HepG2 (cell line): ENCODE measurements at regions not wholly inside any gene's neighbourhood (a gene's known extent, or its start where the extent isn't known, plus 50 kb on each side); places are given as distances from the start of the nearest gene placed in this dataset.

Experiments
- ATAC-seq: fragments of 200-7000 bp; cut with Tn5 transposase; 3 replicates; pipeline ENCODE4 v1.9.1; 2020; ENCODE audit warnings: mild to moderate bottlenecking, moderate library complexity
- BruUV-seq: library from RNA; stranded (reverse); fragments of 400-500 nt; replicated peaks from 2 replicates; lab custom pipeline; 2021; lab: Mats Ljungman, UMichigan
- CTCF ChIA-PET: fragments of 300-600 bp; formaldehyde crosslinking; extraction: SDS; loops from one replicate; lab custom pipeline; 2021; ENCODE audit warnings: low total read pairs, inconsistent platforms, low intra/inter-chr PET ratio; lab: Yijun Ruan, JAX
- POLR2A ChIA-PET: fragments of 350-600 bp; sonication (Branson Sonifier 250); formaldehyde crosslinking; loops from one replicate; lab custom pipeline; 2020; ENCODE audit warnings: antibody characterized with exemption, inconsistent platforms; lab: Yijun Ruan, JAX
- DNase-seq: peaks from one replicate; pipeline ENCODE4 v3.0.0-alpha.2; 2015; ENCODE audit warnings: low spot score
- FAIRE-seq: peaks from 3 replicates; lab custom pipeline; 2011; peaks lifted over from hg19 to GRCh38; lab: Jason Lieb, UNC
- H2AFZ ChIP-seq: one replicate; pipeline ENCODE4 v1.6.1; 2011; ENCODE audit warnings: low read length, inconsistent platforms
- H3K27ac ChIP-seq: fragments of 300-600 bp; 3 replicates; pipeline ENCODE4 v1.8.0; 2011; ENCODE audit warnings: mixed run types, mild to moderate bottlenecking, mixed read lengths, low read length, inconsistent platforms; ENCODE audit not compliant: insufficient read depth; ENCODE audit errors: extremely low read length
- H3K27me3 ChIP-seq, 2 experiments: fragments of 200-600 bp in 1 of 2; 2 replicates in 1 of 2; 3 replicates in 1 of 2; pipeline versions ENCODE4 v1.6.0 to v1.8.0; 2011; ENCODE audit warnings: low read length in 2 of 2, mild to moderate bottlenecking in 2 of 2, moderate library complexity in 2 of 2, inconsistent platforms in 1 of 2; ENCODE audit not compliant: insufficient read depth in 2 of 2, control insufficient read depth in 1 of 2
- H3K36me3 ChIP-seq, 2 experiments: fragments of 200-600 bp in 1 of 2; replicated peaks in 1 of 2; 2 replicates in 1 of 2; 3 replicates in 1 of 2; pipeline versions ENCODE4 v1.5.1 to v1.8.0; 2011; ENCODE audit warnings: low read length in 2 of 2, inconsistent platforms in 1 of 2; ENCODE audit not compliant: insufficient read depth in 2 of 2, control insufficient read depth in 1 of 2
- H3K4me1 ChIP-seq: 2 replicates; pipeline ENCODE4 v1.5.1; 2012; ENCODE audit warnings: low read length, inconsistent platforms; ENCODE audit not compliant: insufficient read depth
- H3K4me2 ChIP-seq: 2 replicates; pipeline ENCODE4 v1.6.0; 2011; ENCODE audit warnings: low read depth, low read length, inconsistent platforms
- H3K4me3 ChIP-seq, 3 experiments: fragments of 200-600 bp in 1 of 3; sonication (generic), shearing (Covaris generic) in 1 of 3; replicated peaks in 1 of 3; 2 replicates each; pipeline ENCODE4 v1.5.1; 2011 to 2016; ENCODE audit warnings: low read length in 3 of 3, inconsistent platforms in 2 of 3, low read depth in 2 of 3, mild to moderate bottlenecking in 2 of 3, control low read depth in 1 of 3, mixed read lengths in 1 of 3; ENCODE audit not compliant: insufficient read depth in 1 of 3
- H3K79me2 ChIP-seq: one replicate; pipeline ENCODE4 v1.6.1; 2011; ENCODE audit warnings: low read length, inconsistent platforms; ENCODE audit not compliant: insufficient read depth
- H3K9ac ChIP-seq: 2 replicates; pipeline ENCODE4 v1.6.0; 2011; ENCODE audit warnings: mild to moderate bottlenecking, low read depth, low read length, inconsistent platforms; ENCODE audit not compliant: insufficient read depth
- H3K9me3 ChIP-seq: 2 replicates; pipeline ENCODE4 v1.5.1; 2012; ENCODE audit warnings: mild to moderate bottlenecking, low read length
- H4K20me1 ChIP-seq: 2 replicates; pipeline ENCODE4 v1.6.0; 2011; ENCODE audit warnings: inconsistent platforms, mild to moderate bottlenecking, low read length, moderate library complexity; ENCODE audit not compliant: insufficient read depth
- CHD4 ChIP-seq: fragments of 200-600 bp; sonication (generic); IDR thresholded peaks from 2 replicates; pipeline ENCODE4 v1.7.0; 2017; ENCODE audit warnings: mild to moderate bottlenecking, low read length, borderline replicate concordance
- ETV5 ChIP-seq: IDR thresholded peaks from 2 replicates; pipeline ENCODE4 v1.6.1; 2018; ENCODE audit warnings: missing biosample characterization, missing genetic modification reagents, inconsistent platforms, borderline replicate concordance
- GATAD2A ChIP-seq: IDR thresholded peaks from 2 replicates; pipeline ENCODE4 v1.6.1; 2016
- MEF2D ChIP-seq: sonication (generic); formaldehyde crosslinking; IDR thresholded peaks from 2 replicates; pipeline ENCODE4 v1.5.1; 2020; ENCODE audit warnings: mild to moderate bottlenecking, missing genetic modification reagents
- MIER2 ChIP-seq: IDR thresholded peaks from 2 replicates; pipeline ENCODE4 v1.6.1; 2016; ENCODE audit warnings: missing biosample characterization, missing genetic modification reagents
- NCOR1 ChIP-seq: fragments of 200-600 bp; sonication (generic); IDR thresholded peaks from 2 replicates; pipeline ENCODE4 v1.7.0; 2017; ENCODE audit warnings: antibody characterized with exemption, low read length, borderline replicate concordance
- NFE2L2 ChIP-seq: fragments of 150-350 bp; IDR thresholded peaks from 2 replicates; pipeline ENCODE4 v1.6.1; 2014; ENCODE audit warnings: low read length
- NR2F1 ChIP-seq, 2 experiments: fragments of 450-650 bp in 1 of 2; formaldehyde crosslinking in 1 of 2; IDR thresholded peaks; 2 replicates each; pipeline versions ENCODE4 v1.5.0 to v1.6.1; 2016 to 2020; ENCODE audit warnings: mild to moderate bottlenecking in 1 of 2, missing compliant biosample characterization in 1 of 2, missing genetic modification reagents in 1 of 2, moderate library complexity in 1 of 2
- PHF21A ChIP-seq: sonication (generic); formaldehyde crosslinking; IDR thresholded peaks from 2 replicates; pipeline ENCODE4 v1.5.0; 2020; ENCODE audit warnings: mild to moderate bottlenecking, missing genetic modification reagents
- RBAK ChIP-seq: sonication (generic); formaldehyde crosslinking; IDR thresholded peaks from 2 replicates; pipeline ENCODE4 v1.5.1; 2020; ENCODE audit warnings: mild to moderate bottlenecking, missing genetic modification reagents
- SAFB2 ChIP-seq: sonication (generic); formaldehyde crosslinking; IDR thresholded peaks from 2 replicates; pipeline ENCODE4 v1.5.1; 2020; ENCODE audit warnings: missing genetic modification reagents, low read depth, mild to moderate bottlenecking, borderline replicate concordance
- ZNF446 ChIP-seq: sonication (generic); formaldehyde crosslinking; IDR thresholded peaks from 2 replicates; pipeline ENCODE4 v1.5.0; 2020; ENCODE audit warnings: mild to moderate bottlenecking, missing genetic modification reagents
- ZNF546 ChIP-seq: sonication (generic); formaldehyde crosslinking; conservative IDR thresholded peaks from 2 replicates; pipeline ENCODE4 v1.8.1; 2023; ENCODE audit warnings: mild to moderate bottlenecking, missing genetic modification reagents
- ZNF572 ChIP-seq: sonication (generic); formaldehyde crosslinking; IDR thresholded peaks from 2 replicates; pipeline ENCODE4 v1.5.1; 2020; ENCODE audit warnings: mild to moderate bottlenecking, missing genetic modification reagents
- ZNF616 ChIP-seq: sonication (generic); formaldehyde crosslinking; IDR thresholded peaks from 2 replicates; pipeline ENCODE4 v1.5.0; 2020; ENCODE audit warnings: low read depth, mild to moderate bottlenecking, missing genetic modification reagents
- ZNF670 ChIP-seq: sonication (generic); formaldehyde crosslinking; IDR thresholded peaks from 2 replicates; pipeline ENCODE4 v1.8.0; 2022; ENCODE audit warnings: mild to moderate bottlenecking, missing genetic modification reagents, borderline replicate concordance
- WGBS: methylation state at CpG from one replicate; pipeline ENCODE4 v1.1.6; 2017; ENCODE audit warnings: low lambda C conversion rate; 5-methylcytosine and 5-hydroxymethylcytosine counted together
- in situ Hi-C: cut with HindIII; loops from 2 replicates; pipeline ENCODE4 v1.10.0; 2017; ENCODE audit warnings: low pct_unique_long_range_greater_than_20kb; ENCODE audit not compliant: extremely low pct_ligation_motif_present
- intact Hi-C: fragments of 100-400 bp; cut with micrococcal nuclease; formaldehyde crosslinking; loops from one replicate; pipeline ENCODE4 v1.10.0; 2022; ENCODE audit not compliant: unreplicated experiment
- TF ChIP-seq, protein P1 (sequence below): sonication (generic); formaldehyde crosslinking; IDR thresholded peaks from 2 replicates; pipeline ENCODE4 v1.8.1; 2022; ENCODE audit warnings: mild to moderate bottlenecking, missing genetic modification reagents
- TF ChIP-seq, protein P2 (sequence below): sonication (generic); formaldehyde crosslinking; IDR thresholded peaks from 2 replicates; pipeline ENCODE4 v1.5.0; 2020; ENCODE audit warnings: mild to moderate bottlenecking, missing genetic modification reagents, moderate library complexity

DNA sequence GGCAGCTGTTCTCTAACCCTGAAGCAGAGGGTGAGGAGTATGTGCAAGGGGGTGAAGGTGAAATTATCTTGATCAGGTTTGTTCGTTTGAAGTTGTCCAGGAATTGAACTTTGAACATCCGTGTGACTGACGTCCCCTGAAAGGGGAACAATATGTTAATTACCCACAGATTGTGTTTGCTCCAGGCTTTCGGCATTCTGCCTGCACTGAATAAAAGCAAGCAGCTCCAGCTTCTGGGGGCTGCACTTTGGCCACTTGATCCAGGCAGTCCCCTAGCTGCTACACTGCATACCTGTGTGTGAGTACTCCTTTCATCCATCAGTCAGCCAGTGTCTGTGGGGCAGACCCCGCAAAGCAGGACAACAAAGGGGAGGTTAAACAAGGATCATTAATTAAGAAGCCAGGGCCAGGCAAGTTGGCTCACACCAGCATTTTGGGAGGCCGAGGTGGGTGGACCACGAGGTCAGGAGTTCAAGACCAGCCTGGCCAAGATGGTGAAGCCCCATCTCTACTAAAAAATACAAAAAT, 104.8 kb upstream of the BTN3A2 start:
- FAIRE-seq (peak; percentile 28), DNase-seq (peak; percentile 91), ATAC-seq (peak; percentile 78)
- 1% methylated on average over 7 of the region's 7 CpGs for WGBS
- Histone ChIP-seq H4K20me1 (no peaks in the 10 kb centered on the region), H3K4me3 (peak overlapping the region in 1 of 3 experiments; percentile 42; a peak in 2 of 6 replicates), H3K27me3 (no peaks in the 10 kb centered on the region), H3K4me1 (peaks cover 69% of the 10 kb centered on the region), H2AFZ (no peak overlapping the region), H3K36me3 (no peaks in the 10 kb centered on the region), H3K4me2 (peak overlapping the region; percentile 59), H3K9ac (peak overlapping the region; percentile 2; the same call in 1 of the 2 replicates), H3K27ac (peak overlapping the region; percentile 44), H3K9me3 (no peaks in the 10 kb centered on the region), H3K79me2 (no peaks in the 10 kb centered on the region)
- in situ Hi-C loops = no loop called here
- BruUV-seq = no TSS peak
- POLR2A ChIA-PET = interaction anchor here (1.3 to 4.8 kb wide), 6 partner anchors 9 to 102 kb away, joined by 3 to 22 read pairs (median 11); a partner anchor contains a TSS
- CTCF ChIA-PET = no interaction called here
- intact Hi-C loops = loop anchor here (2.0 kb wide), 2 partner anchors 25 to 43 kb away; a partner anchor contains a TSS
- peak; percentile 21; the same call in 1 of the 2 replicates for TF ChIP-seq ETV5 (CRISPR knock-in tag)
- TF ChIP-seq ZNF616 (CRISPR knock-in tag) = no peak
- no peak for TF ChIP-seq ZNF670 (CRISPR knock-in tag)
- TF ChIP-seq, protein P1, sequence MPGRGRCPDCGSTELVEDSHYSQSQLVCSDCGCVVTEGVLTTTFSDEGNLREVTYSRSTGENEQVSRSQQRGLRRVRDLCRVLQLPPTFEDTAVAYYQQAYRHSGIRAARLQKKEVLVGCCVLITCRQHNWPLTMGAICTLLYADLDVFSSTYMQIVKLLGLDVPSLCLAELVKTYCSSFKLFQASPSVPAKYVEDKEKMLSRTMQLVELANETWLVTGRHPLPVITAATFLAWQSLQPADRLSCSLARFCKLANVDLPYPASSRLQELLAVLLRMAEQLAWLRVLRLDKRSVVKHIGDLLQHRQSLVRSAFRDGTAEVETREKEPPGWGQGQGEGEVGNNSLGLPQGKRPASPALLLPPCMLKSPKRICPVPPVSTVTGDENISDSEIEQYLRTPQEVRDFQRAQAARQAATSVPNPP (CRISPR knock-in tag) = no peak
- TF ChIP-seq CHD4 = peak; percentile 74; the same call in 1 of the 2 replicates
- TF ChIP-seq ZNF546 = no peak
- no peak for TF ChIP-seq NR2F1 (CRISPR knock-in tag; IDR thresholded peaks at IDR 0.05)
- peak; percentile 73 for TF ChIP-seq GATAD2A (CRISPR knock-in tag)
- no peak for TF ChIP-seq ZNF572
- no peak for TF ChIP-seq ZNF446 (CRISPR knock-in tag)
- peak; percentile 38; the same call in 1 of the 2 replicates for TF ChIP-seq MEF2D (CRISPR knock-in tag)
- TF ChIP-seq SAFB2 (CRISPR knock-in tag) = 0 out of 2 replicates have a peak, but pooled peaks have one; percentile 32
- TF ChIP-seq NFE2L2 = no peak
- TF ChIP-seq NCOR1 = peak; percentile 90; the same call in 1 of the 2 replicates
- TF ChIP-seq, protein P2, sequence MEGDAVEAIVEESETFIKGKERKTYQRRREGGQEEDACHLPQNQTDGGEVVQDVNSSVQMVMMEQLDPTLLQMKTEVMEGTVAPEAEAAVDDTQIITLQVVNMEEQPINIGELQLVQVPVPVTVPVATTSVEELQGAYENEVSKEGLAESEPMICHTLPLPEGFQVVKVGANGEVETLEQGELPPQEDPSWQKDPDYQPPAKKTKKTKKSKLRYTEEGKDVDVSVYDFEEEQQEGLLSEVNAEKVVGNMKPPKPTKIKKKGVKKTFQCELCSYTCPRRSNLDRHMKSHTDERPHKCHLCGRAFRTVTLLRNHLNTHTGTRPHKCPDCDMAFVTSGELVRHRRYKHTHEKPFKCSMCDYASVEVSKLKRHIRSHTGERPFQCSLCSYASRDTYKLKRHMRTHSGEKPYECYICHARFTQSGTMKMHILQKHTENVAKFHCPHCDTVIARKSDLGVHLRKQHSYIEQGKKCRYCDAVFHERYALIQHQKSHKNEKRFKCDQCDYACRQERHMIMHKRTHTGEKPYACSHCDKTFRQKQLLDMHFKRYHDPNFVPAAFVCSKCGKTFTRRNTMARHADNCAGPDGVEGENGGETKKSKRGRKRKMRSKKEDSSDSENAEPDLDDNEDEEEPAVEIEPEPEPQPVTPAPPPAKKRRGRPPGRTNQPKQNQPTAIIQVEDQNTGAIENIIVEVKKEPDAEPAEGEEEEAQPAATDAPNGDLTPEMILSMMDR (CRISPR knock-in tag) = no peak
- TF ChIP-seq PHF21A (CRISPR knock-in tag) = peak; percentile 50; the same call in 1 of the 2 replicates
- 0 out of 2 replicates have a peak, but pooled peaks have one; percentile 31 for TF ChIP-seq MIER2 (CRISPR knock-in tag)
- TF ChIP-seq RBAK (CRISPR knock-in tag) = peak; percentile 90
